Left cardiac atrium (tissue), 4 donors: ENCODE measurements at regions not wholly inside any gene's neighbourhood (a gene's known extent, or its start where the extent isn't known, plus 50 kb on each side); places are given as distances from the start of the nearest gene placed in this dataset.
"Not testable (repeated sequence)": the region's sequence is repeated elsewhere in the genome, so short reads cannot be mapped to it uniquely, and the experiment has no call there.

ENCODE experiments used
- ATAC-seq, 2 donors: fragments of 200-7000 bp; cut with Tn5 transposase; one replicate each; pipeline ENCODE4 v1.9.1; 2020; ENCODE audit warnings: mild to moderate bottlenecking in 2 of 2, moderate library complexity in 2 of 2
- DNase-seq: peaks from one replicate; pipeline ENCODE4 v3.0.0-alpha.2; 2020
- intact Hi-C, 2 donors: fragments of 100-400 bp; cut with DNase I; formaldehyde crosslinking; loops; one replicate each; pipeline versions ENCODE4 v1.14.1 to v1.15.1; 2022 to 2023
- donor health status: DM: no; HTN: yes; CAD: no.
- donor health status: DM: no; HTN: yes; CAD: no; lungs with severe emphysema.
- donor health status: DM: yes; HTN: yes; CAD: no.
- donor health status: Dilated cardiomyopathy.

DNA sequence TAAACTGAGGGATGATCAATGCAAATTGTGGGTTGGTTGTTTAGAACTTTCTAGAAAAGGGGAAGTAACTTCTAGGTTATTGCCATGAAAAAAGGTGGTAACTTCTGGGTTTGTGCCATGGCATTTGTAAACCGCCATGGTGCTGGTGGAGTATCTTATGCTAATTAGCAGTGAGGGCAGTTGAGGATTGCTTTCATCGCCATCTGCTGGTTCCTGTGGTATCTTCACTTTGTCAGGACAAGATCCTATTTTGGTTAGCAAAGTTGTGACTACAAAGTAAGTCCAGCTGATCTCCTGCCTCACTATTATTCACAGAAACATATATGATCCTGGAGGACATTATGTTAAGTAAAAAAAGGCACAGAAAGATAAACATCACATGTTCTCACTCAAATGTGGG lies 1332.3 kb downstream of the CDH11 start:
- ATAC-seq (no peak), DNase-seq (no peak)
- intact Hi-C loops, result no loop called here

DNA sequence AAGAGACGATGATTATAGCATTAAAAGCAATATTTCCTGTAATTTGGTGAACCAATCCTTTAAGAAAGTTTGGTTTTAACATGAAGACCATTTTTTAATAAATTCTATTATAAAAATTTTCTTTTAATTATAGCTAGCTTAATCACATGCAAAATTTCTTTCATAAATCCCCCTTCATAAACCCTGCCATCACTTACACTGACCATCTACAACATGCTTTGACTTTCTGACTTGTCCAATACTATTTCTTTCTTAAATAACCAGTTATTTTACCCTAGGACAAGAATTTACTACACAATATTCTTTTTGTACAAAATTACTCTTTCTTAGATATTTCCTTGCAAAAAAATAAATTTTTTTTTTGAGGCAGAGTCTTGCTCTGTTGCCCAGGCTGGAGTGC lies 1334.8 kb downstream of the CDH11 start:
- intact Hi-C loops, result no loop called here
- DNase-seq (no peak), ATAC-seq (no peak)

DNA sequence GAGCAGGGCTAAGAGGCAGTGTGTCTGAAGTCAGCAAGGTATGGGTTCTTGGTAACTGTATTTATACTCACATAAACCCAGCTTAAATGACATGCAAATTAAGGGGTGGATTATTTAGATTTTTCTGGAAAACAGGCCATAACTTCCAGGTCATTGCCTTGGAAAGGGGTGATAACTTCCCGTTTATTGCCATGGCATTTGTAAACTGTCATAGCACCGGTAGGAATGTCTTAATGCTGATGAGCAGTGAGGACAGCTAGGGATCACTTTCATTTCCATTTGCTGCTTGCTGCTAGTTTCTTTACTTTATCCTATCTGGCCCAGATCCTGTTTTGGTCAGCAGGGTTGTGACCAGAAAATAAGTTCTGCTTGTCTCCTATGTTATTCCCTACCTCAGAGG lies 1336.7 kb downstream of the CDH11 start:
- intact Hi-C loops, result no loop called here
- ATAC-seq, result no peak
- DNase-seq, result no peak

DNA sequence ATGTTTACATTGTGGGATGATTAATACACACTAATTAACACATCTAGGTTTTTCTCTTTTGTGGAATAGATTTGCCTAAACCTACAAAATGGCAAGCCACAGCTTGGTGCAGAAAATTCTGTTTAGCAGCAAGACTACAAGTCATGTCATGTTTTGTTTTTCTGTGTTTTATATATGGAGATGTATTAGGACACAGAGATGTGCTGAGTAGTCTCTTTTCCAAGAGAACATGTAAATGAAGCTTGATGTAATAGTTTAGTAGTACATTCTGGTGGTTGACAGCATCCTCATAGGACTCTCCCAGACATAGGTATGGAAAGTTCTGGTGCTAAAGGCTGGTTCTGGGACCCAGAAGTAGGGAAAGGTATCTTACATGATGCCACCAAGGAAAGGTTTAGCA lies 1345.4 kb downstream of the CDH11 start:
- intact Hi-C loops, result no loop called here
- DNase-seq (no peak), ATAC-seq (no peak)

DNA sequence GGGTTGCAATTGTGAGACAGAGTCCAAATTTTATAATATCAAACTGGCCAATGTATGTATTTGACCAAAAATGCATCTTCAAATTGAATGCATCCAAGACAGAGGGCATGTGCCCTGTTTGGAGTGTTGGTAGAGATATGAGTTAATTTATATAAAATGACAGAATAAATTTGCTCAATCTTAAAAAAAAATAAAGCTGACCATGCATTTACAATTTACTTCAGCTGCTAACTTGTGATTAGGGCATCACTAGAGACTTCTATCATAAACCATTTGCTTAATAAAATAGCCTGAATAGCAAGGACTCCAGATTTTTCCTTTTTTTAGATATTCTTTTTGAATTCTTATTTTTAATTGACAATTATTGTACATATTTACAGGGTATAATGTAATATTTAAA lies 1345.8 kb downstream of the CDH11 start:
- no peak for DNase-seq
- intact Hi-C loops, result no loop called here
- no peak for ATAC-seq

DNA sequence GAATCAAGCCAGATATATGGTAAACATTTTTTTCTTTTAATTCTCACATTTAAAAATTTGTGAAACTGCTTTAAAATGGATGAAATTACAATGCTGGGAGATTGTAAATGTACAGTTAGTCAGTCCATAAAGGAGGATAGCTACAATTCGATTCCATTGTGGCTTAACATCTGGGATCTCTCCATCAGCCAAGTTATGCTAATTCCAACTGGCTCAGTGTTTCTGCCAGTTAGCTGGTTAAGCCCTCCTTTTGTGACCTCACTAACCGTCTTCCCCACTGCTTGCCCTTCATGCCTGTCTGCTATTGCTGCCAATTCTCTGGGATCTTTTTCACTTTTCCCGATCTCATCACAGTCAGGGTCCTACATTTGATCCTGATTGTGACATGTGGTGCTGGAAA lies 1347.6 kb downstream of the CDH11 start:
- intact Hi-C loops, result no loop called here
- ATAC-seq (no peak), DNase-seq (no peak)

DNA sequence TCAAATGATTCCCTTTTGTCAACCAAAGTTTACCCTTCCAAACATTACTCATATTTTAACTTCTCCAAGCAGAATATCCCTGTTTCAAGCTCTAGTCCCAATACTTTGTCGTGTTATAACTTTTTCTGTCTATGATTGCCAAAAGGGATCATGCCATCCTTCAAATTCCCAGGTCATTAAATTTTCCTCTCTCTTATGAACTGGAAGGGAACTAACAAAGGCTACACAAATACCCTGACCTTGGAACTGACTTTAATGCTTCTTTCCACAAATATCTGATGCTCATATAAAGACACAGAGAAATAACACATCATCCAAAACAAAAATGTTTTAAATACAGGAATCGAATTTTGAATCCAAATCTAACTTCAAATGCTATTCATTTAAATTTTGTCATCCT lies 1352.7 kb downstream of the CDH11 start:
- intact Hi-C loops, result no loop called here
- DNase-seq (no peak), ATAC-seq (no peak)

DNA sequence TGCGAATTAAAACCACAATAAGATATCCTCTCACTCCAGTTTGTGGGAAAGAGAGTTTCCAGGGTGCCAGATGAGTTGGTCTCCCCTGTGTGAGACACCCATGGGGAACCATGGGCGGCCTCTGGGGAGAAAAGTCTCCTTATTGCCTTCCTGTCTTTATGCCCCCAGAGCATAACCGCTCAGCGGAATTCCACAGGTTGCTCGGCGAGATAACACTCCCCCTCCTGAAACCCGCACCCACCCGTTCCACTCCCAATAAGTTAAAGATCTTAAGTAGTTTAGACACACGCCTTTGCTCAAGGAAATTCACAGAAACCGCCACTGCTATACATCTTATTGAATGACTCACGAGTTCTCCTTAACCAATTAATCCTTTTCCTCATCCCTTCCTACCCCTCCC lies 1361.6 kb downstream of the CDH11 start:
- DNase-seq, ATAC-seq, intact Hi-C loops: not testable (repeated sequence)

DNA sequence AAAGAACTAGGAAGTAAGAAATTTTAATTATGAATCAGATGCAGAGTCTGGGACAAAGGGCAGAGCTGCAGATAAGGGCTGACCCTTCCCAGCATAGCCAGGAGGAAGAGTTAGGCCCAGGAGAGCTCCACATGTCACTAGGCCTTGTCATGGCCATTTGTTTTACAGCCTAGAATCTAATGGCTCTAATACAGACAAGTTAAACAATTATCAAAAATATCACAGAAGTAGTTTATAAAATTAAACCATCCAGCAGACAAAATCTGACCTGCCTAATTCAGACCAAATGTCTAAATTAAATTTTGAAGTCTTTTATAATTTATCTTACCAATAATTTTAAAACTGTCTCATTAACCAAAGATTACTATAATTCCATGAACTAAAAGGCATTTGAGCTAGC lies 1369.5 kb downstream of the CDH11 start:
- intact Hi-C loops, result no loop called here
- ATAC-seq, result no peak
- no peak for DNase-seq

DNA sequence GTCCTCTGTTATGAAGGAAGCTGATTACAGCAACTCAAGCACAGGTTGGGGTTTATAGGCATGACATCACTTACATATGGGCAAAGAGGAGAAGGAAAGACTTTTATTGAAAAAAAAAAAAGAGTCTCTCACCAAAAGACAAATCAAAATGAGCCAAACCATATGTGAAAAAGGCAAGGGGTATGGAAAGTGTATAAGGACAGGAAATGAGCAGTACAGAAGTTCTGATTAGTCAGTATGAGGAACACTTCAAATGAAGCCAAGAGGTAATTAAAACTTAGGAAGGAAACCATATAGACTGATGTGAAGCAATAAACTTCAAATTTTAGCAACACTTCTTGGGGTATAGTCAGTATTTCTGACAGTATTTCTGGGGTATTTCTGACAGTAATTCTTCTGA lies 1372.6 kb downstream of the CDH11 start:
- intact Hi-C loops, result no loop called here
- no peak for ATAC-seq
- DNase-seq, result no peak

DNA sequence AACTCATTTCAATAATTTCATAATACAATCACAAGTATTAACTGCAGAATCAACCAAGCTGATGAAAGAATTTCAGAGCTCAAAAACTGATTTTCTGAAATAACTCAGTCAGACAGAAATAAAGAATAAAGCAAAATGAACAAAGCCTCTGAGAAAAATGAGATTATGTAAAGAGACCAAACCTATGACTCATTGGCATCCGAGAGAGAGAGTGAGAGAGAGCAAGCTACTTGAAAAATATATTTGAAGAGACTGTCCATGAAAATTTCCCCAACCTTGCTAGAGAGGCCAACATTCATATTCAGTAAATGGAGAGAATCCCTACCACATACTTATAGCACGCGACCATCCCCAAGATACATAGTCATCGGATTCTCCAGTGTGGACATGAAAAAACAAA lies 1376.4 kb downstream of the CDH11 start:
- DNase-seq (no peak), ATAC-seq (no peak)
- intact Hi-C loops, result no loop called here

DNA sequence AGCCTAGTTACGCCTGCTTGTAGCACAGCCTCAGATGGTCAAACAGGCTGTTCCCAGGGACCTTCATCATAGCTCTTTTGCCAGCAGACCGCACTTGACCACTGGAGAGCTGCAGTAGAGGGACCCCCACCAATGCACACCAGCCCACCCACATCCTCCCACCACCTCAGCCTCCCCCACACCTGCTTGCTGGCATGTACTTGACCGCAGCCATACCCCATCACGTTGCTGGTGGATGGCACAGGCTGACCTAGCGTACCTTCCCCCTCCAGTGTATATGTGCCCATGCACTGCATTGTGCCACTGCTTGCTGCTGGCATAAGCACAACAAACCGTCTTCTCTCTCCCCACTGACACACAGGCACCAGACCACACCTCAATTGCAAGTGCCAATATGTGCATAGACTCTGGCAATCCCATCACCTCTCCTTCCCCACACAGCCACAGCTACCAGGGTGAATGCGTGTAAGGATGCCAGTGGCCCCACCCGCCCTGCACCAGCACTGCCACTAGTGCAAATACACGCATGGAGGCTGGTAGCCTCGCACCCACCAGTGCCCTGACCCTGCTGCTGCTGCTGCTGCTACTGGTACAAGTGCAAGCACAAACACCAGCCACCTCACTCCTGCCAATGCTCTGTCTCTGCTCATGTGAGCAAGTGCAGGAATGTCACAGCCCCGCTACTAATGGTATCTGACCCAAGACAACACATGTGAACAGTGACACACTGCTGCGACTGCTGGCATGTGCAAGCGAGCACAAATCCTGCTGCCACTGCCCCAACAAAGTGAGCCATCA lies 1377.6 kb downstream of the CDH11 start:
- ATAC-seq (peak; percentile 31 to 78), DNase-seq (peak; percentile 21)
- intact Hi-C loops, result no loop called here

DNA sequence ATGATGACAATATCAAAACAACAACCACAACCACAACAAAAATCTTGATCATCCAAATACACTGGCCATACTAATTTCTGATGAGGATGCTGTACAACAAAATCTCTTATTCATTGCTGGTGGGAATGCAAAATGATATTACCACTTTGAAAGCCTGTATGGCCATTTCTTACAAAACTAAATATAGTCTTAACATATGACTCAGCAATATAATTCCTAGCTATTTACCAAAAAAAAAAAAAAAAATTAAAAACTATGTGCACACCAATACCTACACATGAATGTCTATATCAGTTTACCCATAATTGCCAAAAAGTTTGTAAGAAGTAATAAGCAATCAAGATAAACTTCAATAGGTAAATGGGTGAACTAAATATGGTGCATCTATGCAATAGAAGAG lies 1379.7 kb downstream of the CDH11 start:
- DNase-seq, result no peak
- ATAC-seq, result no peak
- intact Hi-C loops, result no loop called here

DNA sequence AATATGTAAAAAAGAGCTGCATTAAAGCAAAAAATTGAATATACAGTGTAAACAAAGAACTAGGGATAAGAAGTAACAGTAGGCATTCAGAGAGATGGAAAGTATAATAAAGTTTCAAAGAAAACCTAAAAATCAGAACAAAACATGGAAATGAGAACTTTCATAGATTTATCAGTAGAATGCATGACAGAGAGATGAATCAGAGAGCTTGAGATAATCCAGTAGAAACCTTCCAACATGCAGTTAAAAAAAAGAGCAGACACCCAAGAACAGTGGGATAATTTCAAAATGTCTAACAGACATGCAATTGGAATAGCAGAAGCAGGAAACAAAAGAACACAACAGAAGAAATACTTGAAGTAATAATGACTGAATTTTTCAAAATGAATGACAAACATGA lies 1384.2 kb downstream of the CDH11 start:
- ATAC-seq (no peak), DNase-seq (no peak)
- intact Hi-C loops, result no loop called here

DNA sequence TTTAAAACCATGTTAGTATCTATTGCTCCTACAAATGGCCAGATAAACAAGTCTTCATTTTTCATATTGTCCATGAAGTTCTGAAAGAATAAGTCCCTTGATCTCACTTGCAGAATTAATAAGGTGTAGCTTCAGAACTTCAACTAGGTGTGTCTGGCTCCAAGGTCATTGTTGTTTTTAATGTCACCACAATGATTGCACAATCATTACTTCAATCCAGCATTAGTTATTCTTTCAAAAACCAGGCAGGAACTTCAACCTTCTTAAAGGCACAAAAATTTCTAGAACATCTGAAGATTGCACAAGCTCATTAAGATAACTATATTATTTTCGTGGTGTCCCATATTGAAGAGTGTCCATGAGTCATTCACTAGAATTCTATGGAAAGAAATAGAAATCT lies 1386.4 kb downstream of the CDH11 start:
- intact Hi-C loops, result no loop called here
- ATAC-seq, result no peak
- no peak for DNase-seq

DNA sequence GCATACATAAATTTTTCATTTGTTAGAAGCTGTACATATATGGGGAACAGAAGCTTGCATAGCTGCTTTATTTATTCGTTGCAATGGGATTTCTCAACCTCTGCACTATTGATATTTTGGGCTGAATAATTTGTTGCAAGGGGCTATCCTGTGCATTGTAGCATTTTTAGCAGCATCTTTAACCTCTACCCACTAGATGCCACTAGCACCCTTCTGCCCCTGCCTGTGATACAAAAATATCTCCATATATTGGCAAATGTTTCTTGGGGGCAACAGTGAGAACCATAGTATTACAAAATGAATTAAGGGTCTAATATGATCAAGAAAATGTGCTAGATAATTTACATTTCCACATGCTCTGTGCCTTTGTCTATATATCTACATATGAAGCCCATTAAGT lies 1401.0 kb downstream of the CDH11 start:
- DNase-seq, result no peak
- no peak for ATAC-seq
- intact Hi-C loops, result no loop called here

DNA sequence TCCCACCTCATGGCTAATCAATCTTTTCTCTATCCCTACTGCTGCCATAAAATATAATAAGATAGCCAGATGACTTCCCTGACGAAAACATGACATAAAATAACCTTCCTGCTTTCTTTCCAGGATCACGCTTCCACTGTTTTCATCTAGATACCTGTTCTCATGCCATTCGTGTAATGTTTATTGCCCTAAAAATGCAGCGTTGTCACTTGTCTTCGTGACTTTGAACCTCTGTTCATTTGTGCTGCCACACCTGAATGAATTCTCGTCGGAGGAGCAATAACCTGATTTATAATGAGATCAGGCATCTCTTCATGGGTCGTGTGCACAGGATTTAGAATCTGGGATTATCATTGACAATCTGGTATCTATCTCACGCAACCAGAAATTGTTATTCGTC lies 1401.9 kb downstream of the CDH11 start:
- intact Hi-C loops, result no loop called here
- ATAC-seq (no peak), DNase-seq (no peak)

DNA sequence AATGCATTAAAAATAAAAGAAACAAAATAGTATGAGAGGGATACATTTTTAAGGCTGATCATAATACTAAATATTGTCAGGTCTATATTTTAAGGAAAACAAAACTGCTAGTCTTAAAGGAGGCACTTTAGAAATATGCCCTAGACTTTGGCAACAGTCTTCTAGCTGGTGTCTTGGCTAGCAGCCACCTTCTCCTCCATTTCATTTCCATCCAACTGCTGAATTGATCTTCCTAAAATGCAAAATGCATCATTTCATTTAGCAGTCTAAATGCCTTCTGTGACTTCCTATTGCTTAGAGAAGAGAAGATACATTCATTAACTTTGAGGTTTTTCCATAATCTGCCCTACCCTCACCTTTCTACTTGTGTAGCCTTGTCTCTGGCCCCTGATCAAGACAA lies 1404.1 kb downstream of the CDH11 start:
- DNase-seq (no peak), ATAC-seq (no peak)
- intact Hi-C loops, result no loop called here

DNA sequence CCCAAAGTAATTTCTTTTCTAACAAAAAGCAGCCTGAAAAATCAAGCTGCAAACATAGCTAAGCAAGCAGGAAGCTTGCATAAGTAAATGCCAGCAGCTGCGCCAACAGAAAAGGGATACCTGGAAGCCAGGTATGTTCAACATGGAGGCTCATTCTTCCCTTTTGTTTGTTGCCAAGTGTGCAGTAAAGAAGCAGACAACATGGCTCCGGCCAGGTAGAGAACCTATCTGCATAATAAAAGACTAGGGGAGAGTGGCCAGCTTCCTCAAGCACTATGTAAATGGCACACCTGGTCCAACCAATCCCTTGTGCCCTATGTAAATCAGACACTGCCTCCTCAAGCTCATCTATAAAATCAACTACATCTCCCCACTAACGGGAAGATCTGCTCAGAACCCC lies 1407.0 kb downstream of the CDH11 start:
- ATAC-seq, result no peak
- no peak for DNase-seq
- intact Hi-C loops, result no loop called here

DNA sequence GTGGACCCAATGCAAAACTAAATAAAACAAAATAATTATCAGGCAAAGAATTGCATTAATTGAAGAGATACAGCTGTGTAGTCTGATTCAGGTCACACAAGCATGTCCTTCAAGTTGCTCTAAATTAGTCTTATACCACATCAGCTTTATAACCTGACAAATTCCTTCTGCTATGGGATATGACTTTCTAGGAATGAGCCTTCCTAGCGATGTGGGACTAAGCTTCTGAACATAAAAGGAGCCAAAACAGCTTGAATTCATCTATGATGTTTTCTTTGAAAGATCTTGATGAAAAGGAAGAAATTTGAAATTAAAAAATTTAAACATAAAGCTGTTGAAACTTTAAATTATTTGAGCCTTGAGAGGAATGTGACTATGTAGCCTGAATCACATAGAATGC lies 1409.1 kb downstream of the CDH11 start:
- intact Hi-C loops, result no loop called here
- no peak for ATAC-seq
- DNase-seq, result no peak

DNA sequence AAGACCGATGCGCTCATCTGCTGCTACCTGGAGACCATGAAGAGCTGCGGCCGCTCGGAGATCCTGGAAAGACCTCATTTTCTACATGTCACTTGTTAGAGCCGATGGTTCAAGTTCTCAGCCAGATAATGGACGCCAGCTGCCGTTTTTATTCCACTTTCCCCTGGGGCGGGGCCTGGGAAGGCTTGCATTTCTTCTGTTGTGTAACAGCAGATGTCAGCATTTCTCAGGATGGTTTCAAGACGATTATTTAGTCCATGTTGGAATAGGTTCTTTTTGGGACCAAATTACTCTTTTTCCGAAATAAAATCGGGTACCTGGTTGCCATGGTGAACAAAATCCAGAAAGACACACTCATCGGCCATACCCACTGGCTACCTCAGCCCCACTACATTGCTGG lies 1418.3 kb downstream of the CDH11 start:
- no peak for DNase-seq
- intact Hi-C loops, result no loop called here
- ATAC-seq, result no peak
